DND-41 (cell line): ENCODE measurements at regions not wholly inside any gene's neighbourhood (a gene's known extent, or its start where the extent isn't known, plus 50 kb on each side); places are given as distances from the start of the nearest gene placed in this dataset.

Experiments
- ATAC-seq: fragments of 200-7000 bp; cut with Tn5 transposase; 3 replicates; pipeline ENCODE4 v1.9.1; 2021; ENCODE audit warnings: low read depth; ENCODE audit not compliant: insufficient read depth
- DNase-seq: peaks from one replicate; pipeline ENCODE4 v3.0.0-alpha.2; 2020
- H2AFZ ChIP-seq: 2 replicates; pipeline ENCODE4 v1.6.0; 2012; ENCODE audit warnings: low read depth, low read length
- H3K27ac ChIP-seq: 2 replicates; pipeline ENCODE4 v1.5.1; 2012; ENCODE audit warnings: low read length, inconsistent platforms
- H3K27me3 ChIP-seq: fragments of 200-600 bp; sonication (generic); 2 replicates; pipeline ENCODE4 v1.6.0; 2012; ENCODE audit warnings: low read length, mild to moderate bottlenecking, inconsistent platforms; ENCODE audit not compliant: insufficient read depth, poor library complexity
- H3K36me3 ChIP-seq: 2 replicates; pipeline ENCODE4 v1.5.1; 2012; ENCODE audit warnings: low read length, inconsistent platforms; ENCODE audit not compliant: insufficient read depth
- H3K4me1 ChIP-seq: 2 replicates; pipeline ENCODE4 v1.5.1; 2012; ENCODE audit warnings: mild to moderate bottlenecking, low read length; ENCODE audit not compliant: insufficient read depth
- H3K4me2 ChIP-seq: 2 replicates; pipeline ENCODE4 v1.6.0; 2012; ENCODE audit warnings: mild to moderate bottlenecking, moderate library complexity, low read length, inconsistent platforms; ENCODE audit not compliant: insufficient read depth
- H3K4me3 ChIP-seq, 2 experiments: fragments of 200-600 bp in 1 of 2; shearing (Covaris generic) in 1 of 2; 2 replicates each; pipeline ENCODE4 v1.5.1; 2012 to 2016; ENCODE audit warnings: inconsistent platforms in 2 of 2, low read length in 2 of 2, mild to moderate bottlenecking in 2 of 2, low read depth in 1 of 2, moderate library complexity in 1 of 2
- H3K79me2 ChIP-seq: 2 replicates; pipeline ENCODE4 v1.6.0; 2012; ENCODE audit warnings: low read length, inconsistent platforms; ENCODE audit not compliant: insufficient read depth
- H3K9ac ChIP-seq: 2 replicates; pipeline ENCODE4 v1.6.0; 2012; ENCODE audit warnings: low read depth, mild to moderate bottlenecking, inconsistent platforms, low read length, moderate library complexity
- H3K9me3 ChIP-seq: 2 replicates; pipeline ENCODE4 v1.5.1; 2012; ENCODE audit warnings: low read length, moderate library complexity, mild to moderate bottlenecking, inconsistent platforms; ENCODE audit not compliant: insufficient read depth, severe bottlenecking
- H4K20me1 ChIP-seq: 2 replicates; pipeline ENCODE4 v1.6.0; 2012; ENCODE audit warnings: low read length; ENCODE audit not compliant: insufficient read depth
- EZH2 ChIP-seq: IDR thresholded peaks from 3 replicates; pipeline ENCODE4 v1.6.1; 2012; ENCODE audit warnings: borderline replicate concordance, low read depth, mild to moderate bottlenecking, moderate library complexity, low read length, inconsistent platforms; ENCODE audit not compliant: severe bottlenecking
- TF ChIP-seq, protein P1 (sequence below): IDR thresholded peaks from 2 replicates; pipeline ENCODE4 v1.5.1; 2012; ENCODE audit warnings: borderline replicate concordance, low read length, moderate library complexity, mild to moderate bottlenecking; ENCODE audit not compliant: poor library complexity, severe bottlenecking; ENCODE audit errors: extremely low read depth

- Histone ChIP-seq H3K36me3 (no peaks in the 10 kb centered on the region), H3K27me3 (peaks cover 17% of the 10 kb centered on the region), H3K9me3 (no peaks in the 10 kb centered on the region), H4K20me1 (no peaks in the 10 kb centered on the region), H3K4me1 (no peaks in the 10 kb centered on the region), H3K27ac (no peak overlapping the region), H3K4me2 (no peak overlapping the region), H3K4me3 (no peak overlapping the region), H3K9ac (no peak overlapping the region), H2AFZ (no peak overlapping the region), H3K79me2 (no peaks in the 10 kb centered on the region)
- TF ChIP-seq, protein P1, sequence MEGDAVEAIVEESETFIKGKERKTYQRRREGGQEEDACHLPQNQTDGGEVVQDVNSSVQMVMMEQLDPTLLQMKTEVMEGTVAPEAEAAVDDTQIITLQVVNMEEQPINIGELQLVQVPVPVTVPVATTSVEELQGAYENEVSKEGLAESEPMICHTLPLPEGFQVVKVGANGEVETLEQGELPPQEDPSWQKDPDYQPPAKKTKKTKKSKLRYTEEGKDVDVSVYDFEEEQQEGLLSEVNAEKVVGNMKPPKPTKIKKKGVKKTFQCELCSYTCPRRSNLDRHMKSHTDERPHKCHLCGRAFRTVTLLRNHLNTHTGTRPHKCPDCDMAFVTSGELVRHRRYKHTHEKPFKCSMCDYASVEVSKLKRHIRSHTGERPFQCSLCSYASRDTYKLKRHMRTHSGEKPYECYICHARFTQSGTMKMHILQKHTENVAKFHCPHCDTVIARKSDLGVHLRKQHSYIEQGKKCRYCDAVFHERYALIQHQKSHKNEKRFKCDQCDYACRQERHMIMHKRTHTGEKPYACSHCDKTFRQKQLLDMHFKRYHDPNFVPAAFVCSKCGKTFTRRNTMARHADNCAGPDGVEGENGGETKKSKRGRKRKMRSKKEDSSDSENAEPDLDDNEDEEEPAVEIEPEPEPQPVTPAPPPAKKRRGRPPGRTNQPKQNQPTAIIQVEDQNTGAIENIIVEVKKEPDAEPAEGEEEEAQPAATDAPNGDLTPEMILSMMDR: no peak
- TF ChIP-seq EZH2: no peak
- ATAC-seq (no peak), DNase-seq (no peak)
Observed at GRCh38 chr7:156140896-156141295, 328.6 kb upstream of the SHH start.

DNA sequence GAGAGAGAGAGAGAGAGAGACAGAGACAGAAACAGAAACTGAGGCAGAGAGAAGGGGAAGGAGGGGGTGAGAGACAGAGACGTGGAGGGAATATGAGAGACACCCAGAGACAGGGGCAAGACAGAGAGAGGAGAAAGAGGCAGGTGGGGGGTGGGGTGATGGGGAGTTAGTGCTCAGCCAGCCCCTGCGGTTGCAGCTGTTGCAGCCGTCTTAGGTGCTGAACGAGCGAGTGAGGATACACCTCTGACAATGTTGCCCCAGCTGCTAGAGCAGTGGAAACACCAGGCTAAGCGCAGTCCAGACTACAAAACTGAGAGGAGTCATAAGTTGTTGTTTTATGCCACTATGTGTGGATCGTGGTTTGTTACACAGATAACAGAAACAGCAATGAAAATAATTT lies 328.2 kb upstream of the SHH start:
- TF ChIP-seq, protein P1: no peak
- TF ChIP-seq EZH2: no peak
- Histone ChIP-seq H3K4me3 (no peak overlapping the region), H3K4me1 (no peaks in the 10 kb centered on the region), H3K79me2 (no peaks in the 10 kb centered on the region), H3K4me2 (no peak overlapping the region), H3K9me3 (no peaks in the 10 kb centered on the region), H3K9ac (no peak overlapping the region), H3K27ac (no peak overlapping the region), H3K27me3 (peaks cover 19% of the 10 kb centered on the region), H3K36me3 (no peaks in the 10 kb centered on the region), H4K20me1 (no peaks in the 10 kb centered on the region), H2AFZ (no peak overlapping the region)
- DNase-seq: no peak
- ATAC-seq: no peak

DNA sequence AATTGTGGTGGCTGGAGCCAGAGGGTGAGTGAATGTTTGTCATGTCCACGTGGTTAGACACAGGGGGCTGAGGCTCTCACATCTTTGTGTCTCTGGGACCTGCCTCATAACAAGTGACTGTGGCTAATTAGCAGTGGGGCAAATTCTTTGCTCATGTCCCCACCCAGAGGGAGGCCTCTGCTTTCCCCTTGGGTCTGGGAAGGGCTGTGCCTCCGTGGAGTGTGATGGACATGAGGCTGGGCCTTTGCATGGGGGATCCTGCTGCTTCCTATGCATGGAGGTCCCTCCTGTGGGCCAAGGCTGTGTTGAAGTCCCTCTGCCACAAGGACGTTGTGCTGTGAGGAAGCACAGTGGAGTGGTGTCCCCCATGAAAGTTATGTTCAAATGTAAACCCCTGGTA lies 327.4 kb upstream of the SHH start:
- DNase-seq (no peak), ATAC-seq (no peak)
- Histone ChIP-seq H3K4me1 (no peaks in the 10 kb centered on the region), H3K79me2 (no peaks in the 10 kb centered on the region), H3K27me3 (peaks cover 16% of the 10 kb centered on the region), H3K36me3 (no peaks in the 10 kb centered on the region), H3K9ac (no peak overlapping the region), H4K20me1 (no peaks in the 10 kb centered on the region), H3K27ac (no peak overlapping the region), H3K4me2 (no peak overlapping the region), H3K4me3 (no peak overlapping the region), H2AFZ (no peak overlapping the region), H3K9me3 (no peaks in the 10 kb centered on the region)
- TF ChIP-seq, protein P1: no peak
- TF ChIP-seq EZH2: no peak

- Histone ChIP-seq H2AFZ (no peak overlapping the region), H3K9ac (no peak overlapping the region), H3K4me2 (no peak overlapping the region), H3K9me3 (no peaks in the 10 kb centered on the region), H4K20me1 (no peaks in the 10 kb centered on the region), H3K27me3 (peaks cover 11% of the 10 kb centered on the region), H3K27ac (no peak overlapping the region), H3K79me2 (no peaks in the 10 kb centered on the region), H3K36me3 (no peaks in the 10 kb centered on the region), H3K4me3 (no peak overlapping the region), H3K4me1 (no peaks in the 10 kb centered on the region)
- ATAC-seq (no peak), DNase-seq (no peak)
- TF ChIP-seq, protein P1: no peak
- no peak for TF ChIP-seq EZH2
Observed at GRCh38 chr7:156139112-156139511, 326.8 kb upstream of the SHH start.
